ENCODE measurements at regions not wholly inside any gene's neighbourhood (a gene's known extent, or its start where the extent isn't known, plus 50 kb on each side); places are given as distances from the start of the nearest gene placed in this dataset.

GRCh38 chr11:96464700-96465307, 75.0 kb downstream of the JRKL start:
- TF ChIP-seq, protein P1, sequence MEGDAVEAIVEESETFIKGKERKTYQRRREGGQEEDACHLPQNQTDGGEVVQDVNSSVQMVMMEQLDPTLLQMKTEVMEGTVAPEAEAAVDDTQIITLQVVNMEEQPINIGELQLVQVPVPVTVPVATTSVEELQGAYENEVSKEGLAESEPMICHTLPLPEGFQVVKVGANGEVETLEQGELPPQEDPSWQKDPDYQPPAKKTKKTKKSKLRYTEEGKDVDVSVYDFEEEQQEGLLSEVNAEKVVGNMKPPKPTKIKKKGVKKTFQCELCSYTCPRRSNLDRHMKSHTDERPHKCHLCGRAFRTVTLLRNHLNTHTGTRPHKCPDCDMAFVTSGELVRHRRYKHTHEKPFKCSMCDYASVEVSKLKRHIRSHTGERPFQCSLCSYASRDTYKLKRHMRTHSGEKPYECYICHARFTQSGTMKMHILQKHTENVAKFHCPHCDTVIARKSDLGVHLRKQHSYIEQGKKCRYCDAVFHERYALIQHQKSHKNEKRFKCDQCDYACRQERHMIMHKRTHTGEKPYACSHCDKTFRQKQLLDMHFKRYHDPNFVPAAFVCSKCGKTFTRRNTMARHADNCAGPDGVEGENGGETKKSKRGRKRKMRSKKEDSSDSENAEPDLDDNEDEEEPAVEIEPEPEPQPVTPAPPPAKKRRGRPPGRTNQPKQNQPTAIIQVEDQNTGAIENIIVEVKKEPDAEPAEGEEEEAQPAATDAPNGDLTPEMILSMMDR (IDR thresholded peaks at IDR 0.05; ENCODE audit: extremely low read depth in 1 of 2, insufficient read depth in 1 of 2, low read depth in 1 of 2, low read length in 2 of 2), result peak; percentile 45 to 52
- TF ChIP-seq POLR2AphosphoS5 (IDR thresholded peaks at IDR 0.05; ENCODE audit: insufficient read depth, low read depth, low read length) (no peak), MAX (IDR thresholded peaks at IDR 0.05; ENCODE audit: insufficient read depth, insufficient read length) (no peak), MYC (IDR thresholded peaks at IDR 0.05; ENCODE audit: low read depth, low read length) (no peak), EZH2 (IDR thresholded peaks at IDR 0.05; ENCODE audit: borderline replicate concordance, low read depth, low read length, severe bottlenecking) (no peak), POLR2A (IDR thresholded peaks at IDR 0.05; ENCODE audit: low read depth, low read length) (no peak)

Data from endothelial cell of umbilical vein (primary cell).